Glomerular endothelial cell (primary cell): ENCODE measurements at regions not wholly inside any gene's neighbourhood (a gene's known extent, or its start where the extent isn't known, plus 50 kb on each side); places are given as distances from the start of the nearest gene placed in this dataset.
A peak's percentile ranks its signal among the peaks of the same experiment; 100 is the strongest.

Experiments used
- DNase-seq: peaks from one replicate; pipeline ENCODE4 v3.0.0-alpha.2; 2011; ENCODE audit warnings: low read depth, low spot score; ENCODE audit errors: extremely low read depth

DNA sequence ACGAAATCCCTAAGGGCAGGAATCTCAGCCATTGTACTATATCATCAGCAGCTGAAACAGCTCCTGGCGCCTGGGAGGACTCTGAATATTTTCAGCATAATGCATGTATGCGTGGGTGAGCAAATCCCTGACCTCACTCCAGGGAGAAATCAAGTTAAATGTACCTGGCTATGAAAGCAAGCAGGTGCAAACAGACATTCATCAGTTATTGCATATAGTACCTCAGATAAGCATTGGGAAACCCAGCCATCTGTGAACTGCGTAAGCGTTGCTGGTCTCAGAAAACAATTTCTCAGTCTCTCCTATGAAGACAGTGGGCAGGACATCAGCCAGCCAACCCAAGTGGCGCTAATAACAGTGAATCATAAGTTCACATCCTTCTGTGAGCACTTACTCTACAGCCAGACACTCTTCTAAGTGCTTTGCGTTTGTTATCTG, 622.6 kb downstream of the EPM2A start:
- DNase-seq = no peak

GRCh38 chr6:145115638-145116037, 619.7 kb downstream of the EPM2A start:
- no peak for DNase-seq

DNA sequence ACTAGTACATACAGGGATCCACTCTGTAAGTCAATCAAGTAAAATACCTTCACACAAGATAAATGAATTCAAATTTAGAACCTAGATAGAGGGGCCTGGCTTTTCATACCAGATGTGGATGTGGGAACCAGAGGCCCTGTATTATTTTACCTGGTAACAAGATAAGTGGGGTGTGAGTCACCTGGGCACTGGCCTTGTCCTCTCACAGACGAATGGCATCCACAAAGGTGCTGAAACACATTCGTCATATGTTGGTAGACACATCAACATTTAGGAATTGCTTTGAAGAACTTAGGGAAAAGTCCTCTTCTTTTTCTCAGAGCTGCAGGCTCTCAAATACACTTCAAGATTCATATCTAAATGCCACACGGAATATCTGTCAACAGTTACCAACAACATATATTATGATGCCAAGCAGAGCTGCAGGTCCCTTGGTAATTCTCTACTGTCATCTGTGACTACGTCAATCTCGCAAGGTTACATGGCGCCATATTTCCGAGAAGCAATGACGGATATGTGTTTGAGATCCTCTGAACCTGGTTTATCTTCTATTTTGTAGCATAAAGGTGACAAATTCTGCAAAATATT, 618.6 kb downstream of the EPM2A start:
- DNase-seq = no peak

DNA sequence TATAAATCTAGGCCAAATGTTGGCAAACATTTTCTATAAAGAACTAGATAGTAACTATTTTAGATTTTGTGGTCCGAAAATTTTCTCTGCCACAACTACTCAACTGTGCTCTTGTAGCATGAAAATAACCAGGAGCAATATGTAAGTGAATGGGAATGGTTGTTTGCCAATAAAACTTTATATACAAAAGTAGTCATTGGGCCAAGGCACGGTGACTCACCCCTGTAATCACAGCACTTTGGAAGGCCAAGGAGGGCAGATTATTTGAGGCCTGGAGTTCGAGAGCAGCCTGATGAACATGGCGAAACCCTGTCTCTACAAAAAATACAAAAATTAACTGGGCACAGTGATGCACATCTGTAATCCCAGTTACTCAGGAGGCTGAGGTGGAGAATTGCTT, 617.1 kb downstream of the EPM2A start:
- no peak for DNase-seq

DNA sequence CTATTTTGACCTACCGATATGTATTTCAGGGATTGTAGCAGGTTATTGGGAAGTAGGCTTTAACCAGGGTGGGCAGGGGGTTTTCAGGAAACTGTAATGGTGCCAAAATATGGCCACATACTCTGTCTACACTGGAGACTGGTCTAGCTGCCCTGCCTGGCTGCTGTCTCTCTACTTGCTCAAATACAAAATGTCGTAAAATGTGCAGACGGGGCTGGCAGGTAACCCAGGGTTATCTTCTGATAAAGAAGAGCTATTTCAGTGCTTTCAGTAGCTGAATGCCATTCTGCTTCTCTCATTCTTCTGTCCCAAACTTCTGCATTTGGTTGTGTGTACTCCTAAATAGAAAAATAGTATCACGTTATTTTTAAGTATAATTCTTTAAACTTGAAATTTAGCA, 616.2 kb downstream of the EPM2A start:
- DNase-seq = no peak

DNA sequence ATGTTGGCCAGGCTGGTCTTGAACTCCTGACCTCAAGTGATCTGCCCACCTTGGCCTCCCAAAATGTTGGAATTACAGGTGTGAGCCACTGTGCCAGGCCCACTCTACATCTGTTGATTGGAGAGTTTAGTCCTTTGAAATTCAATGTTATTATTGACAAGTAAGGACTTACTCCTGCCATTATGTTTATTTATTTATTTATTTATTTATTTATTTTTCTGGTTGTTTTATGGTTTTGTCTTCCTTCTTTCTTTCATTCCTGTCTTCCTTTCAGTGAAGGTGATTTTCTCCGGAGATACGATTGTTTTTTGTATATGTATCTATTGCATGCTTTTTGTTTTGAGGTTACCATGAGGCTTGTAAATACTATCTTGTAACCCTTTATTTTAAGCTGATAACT, 602.6 kb downstream of the EPM2A start:
- no peak for DNase-seq

DNA sequence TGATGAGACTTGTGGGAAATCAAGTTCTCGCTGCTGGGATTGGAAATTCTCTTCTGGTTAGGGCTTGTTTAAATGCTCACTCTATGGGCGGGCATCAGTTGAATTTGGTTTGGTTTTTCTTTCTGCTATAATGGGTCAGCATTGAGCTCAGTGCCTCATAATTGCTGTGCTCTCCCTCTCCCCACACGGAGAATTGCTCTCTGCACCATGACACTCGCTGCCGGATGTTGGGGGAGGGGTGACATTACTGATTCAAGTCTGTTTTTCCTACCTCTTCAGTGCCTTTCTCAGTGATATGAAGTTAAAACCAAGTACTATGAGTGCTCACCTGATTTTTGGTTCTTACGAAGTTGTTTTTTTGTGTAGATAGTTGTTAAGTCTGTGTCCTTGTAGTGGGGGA, 599.6 kb downstream of the EPM2A start:
- no peak for DNase-seq

GRCh38 chr6:145137425-145137824, 597.9 kb downstream of the EPM2A start:
- peak; percentile 5 for DNase-seq

DNA sequence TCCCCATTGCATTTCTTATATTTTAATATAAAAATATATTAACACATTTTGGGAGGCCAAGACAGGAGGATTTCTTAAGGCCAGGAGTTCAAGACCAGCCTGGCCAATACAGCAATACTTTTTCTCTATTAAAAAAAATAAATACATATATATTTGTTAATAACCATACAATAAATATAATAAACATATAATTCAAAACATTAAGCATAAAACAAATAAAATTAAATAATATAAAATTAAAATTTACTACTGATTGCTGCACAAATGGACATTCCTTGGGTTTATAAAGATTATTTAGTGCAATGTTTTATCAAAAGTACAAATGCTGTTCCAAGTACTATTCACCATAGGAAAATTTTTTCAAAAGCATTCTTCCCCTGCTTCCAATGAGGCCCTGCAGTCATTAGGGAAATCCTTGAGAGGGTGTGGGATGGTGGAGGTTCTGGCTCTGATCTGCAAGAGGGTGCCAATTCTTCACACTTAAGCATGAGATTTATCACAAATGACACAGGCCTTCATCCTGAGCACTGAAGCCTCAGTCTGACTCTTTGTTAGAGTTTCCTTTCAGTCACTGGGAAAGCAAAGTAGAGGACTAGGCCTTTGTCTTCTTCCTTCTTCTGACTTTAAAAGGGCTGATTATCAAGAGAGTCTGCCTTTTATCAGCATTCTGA, 596.7 kb downstream of the EPM2A start:
- no peak for DNase-seq

DNA sequence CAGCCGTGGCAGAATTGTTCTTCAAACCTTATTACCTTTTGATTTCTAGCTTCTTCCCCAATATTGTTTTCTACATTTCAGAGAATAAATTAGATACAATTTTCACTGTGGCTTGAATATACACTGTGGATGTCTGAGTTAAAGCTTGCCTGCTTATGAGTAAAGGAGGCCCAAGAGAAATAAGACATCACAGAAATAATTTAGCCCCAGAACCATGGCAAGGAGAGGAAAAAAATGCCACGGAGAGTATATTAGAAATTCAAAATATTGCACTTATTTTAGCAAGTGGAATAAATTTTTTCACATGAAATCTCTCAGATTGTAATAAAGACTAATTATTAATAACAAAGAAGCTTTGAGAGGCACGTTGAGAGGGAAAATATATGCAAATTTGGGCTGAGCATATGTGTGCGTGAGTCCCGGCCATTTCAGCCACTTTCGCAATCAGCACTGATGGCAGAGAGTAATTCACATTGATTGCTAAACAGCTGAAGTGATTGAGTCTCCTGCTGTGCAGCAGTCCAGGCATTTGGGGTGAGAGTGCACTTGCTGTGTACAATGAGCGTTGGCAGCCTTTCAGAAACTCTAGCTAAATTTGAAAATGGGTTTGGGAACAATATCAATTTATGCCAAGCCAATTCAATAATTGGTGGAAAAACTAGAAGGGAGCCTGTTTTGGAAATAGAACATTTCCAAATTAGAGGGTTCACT, 596.0 kb downstream of the EPM2A start:
- DNase-seq = no peak

- no peak for DNase-seq
Measured at GRCh38 chr6:145139895-145140294, 595.4 kb downstream of the EPM2A start.

- DNase-seq = no peak
Measured at GRCh38 chr6:145141572-145141971, 593.7 kb downstream of the EPM2A start.

DNA sequence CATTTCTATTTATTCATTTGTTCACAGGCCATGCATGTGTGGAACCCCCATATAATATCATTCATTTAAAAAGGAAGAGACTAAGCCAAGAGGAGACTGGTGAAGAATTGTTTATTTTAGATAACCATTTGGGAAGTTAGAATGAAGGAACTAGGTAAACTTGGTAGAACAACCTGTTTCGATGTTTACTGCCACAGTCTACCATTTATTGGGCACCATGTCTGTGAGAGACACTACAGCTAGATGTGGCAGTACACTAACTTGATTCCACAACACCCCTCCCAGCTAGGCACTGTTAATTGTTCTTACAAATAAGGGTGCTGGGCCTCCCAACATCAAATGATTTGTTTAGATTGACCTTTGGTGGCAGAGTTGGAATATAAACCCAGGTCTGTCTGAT, 592.4 kb downstream of the EPM2A start:
- DNase-seq = no peak

GRCh38 chr6:145143379-145143778, 591.9 kb downstream of the EPM2A start:
- no peak for DNase-seq

- no peak for DNase-seq
Measured at GRCh38 chr6:145147559-145147958, 587.8 kb downstream of the EPM2A start.

GRCh38 chr6:145147981-145148749, 587.2 kb downstream of the EPM2A start:
- no peak for DNase-seq

DNA sequence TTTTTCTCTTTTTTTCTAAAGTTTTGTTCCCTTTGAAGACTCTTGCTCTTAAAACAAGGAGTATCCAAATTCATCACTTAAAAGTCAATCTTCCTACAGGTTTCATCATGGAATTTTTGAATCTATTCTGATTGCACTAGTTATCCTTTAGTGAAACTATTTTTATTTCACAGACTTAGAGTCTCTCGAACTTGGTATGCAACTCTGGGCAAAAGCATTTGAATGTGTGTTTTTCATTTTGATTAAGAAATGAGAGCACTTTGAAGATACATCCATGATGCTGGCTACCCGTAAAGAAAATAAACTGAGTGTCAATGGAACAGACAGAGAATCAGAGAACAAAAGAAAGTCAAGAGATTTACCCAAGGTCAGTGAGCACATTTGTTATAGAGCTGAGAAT, 586.5 kb downstream of the EPM2A start:
- DNase-seq = no peak

DNA sequence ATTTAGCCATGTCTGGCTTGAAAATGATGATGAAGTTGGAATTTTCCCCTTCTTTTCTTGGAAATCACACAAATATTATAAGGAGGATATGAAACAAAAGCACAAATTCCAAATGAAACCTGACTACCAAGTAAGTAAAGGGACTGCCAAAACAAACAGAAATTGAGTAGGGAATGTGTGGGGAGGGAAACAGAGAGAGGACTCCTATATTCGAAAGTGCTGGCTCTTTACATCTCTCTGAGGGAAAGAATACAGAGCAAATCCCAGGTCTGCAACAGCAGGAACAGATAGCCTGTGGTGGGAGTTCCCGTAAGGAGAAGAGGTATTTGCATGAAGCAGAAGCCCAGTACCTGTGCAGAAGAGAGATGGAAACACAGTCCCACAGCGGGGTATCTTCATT, 583.7 kb downstream of the EPM2A start:
- DNase-seq = no peak

DNA sequence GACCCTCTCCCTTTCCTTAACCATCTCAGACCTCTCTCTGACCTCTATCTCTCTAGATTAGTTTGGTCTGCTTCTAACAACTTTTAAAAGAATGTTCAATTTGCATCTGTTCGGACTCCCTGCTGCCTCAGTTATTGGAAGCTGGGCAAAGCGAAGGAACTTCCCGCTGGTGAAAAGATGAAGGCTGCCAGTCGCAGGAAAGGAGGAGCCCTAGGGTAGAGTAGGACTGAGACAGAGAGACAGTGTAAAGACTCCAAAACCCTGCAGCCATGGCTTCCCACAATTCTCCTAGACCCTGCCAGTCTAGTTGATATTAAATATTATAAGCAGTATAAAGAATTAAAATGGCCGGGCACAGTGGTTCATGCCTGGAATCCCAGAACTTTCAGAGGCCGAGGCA, 581.8 kb downstream of the EPM2A start:
- DNase-seq = no peak

GRCh38 chr6:145155411-145155810, 579.9 kb downstream of the EPM2A start:
- no peak for DNase-seq
